ENCODE measurements at regions not wholly inside any gene's neighbourhood (a gene's known extent, or its start where the extent isn't known, plus 50 kb on each side); places are given as distances from the start of the nearest gene placed in this dataset.

GRCh38 chr14:38074081-38074480 lies 133.6 kb upstream of the SSTR1 start:
- TF ChIP-seq, protein P1, sequence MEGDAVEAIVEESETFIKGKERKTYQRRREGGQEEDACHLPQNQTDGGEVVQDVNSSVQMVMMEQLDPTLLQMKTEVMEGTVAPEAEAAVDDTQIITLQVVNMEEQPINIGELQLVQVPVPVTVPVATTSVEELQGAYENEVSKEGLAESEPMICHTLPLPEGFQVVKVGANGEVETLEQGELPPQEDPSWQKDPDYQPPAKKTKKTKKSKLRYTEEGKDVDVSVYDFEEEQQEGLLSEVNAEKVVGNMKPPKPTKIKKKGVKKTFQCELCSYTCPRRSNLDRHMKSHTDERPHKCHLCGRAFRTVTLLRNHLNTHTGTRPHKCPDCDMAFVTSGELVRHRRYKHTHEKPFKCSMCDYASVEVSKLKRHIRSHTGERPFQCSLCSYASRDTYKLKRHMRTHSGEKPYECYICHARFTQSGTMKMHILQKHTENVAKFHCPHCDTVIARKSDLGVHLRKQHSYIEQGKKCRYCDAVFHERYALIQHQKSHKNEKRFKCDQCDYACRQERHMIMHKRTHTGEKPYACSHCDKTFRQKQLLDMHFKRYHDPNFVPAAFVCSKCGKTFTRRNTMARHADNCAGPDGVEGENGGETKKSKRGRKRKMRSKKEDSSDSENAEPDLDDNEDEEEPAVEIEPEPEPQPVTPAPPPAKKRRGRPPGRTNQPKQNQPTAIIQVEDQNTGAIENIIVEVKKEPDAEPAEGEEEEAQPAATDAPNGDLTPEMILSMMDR (IDR thresholded peaks at IDR 0.05; ENCODE audit: low read depth, low read length), result no peak
- in situ Hi-C loops (cut with HindIII; ENCODE audit: low sequenced_read_pairs), result no loop called here
- no peak overlapping the region for H3K4me3 ChIP-seq (ENCODE audit: low read depth, low read length)
- no peak for DNase-seq (ENCODE audit: low read depth, low spot score)

DNA sequence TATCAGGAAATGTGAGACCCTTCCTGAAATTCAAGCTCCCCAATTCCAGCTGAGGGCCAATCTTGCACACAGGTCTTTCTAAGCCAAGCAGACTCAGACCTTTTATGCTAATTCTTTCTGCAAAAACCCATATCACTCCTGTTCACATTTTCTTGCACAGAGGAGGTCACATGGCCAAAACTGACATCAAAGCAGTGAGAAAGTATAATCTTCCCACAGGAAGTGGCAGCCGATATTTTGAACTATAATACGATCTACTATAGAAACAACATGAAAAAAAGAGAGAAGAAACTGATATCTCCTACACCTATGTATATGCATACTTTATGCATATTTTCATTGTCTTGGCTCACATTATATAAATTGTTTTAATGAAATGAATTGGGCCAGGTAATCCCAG lies 132.9 kb upstream of the SSTR1 start:
- in situ Hi-C loops (cut with HindIII; ENCODE audit: low sequenced_read_pairs), result no loop called here
- TF ChIP-seq, protein P1 (IDR thresholded peaks at IDR 0.05; ENCODE audit: low read depth, low read length), result no peak
- no peak for DNase-seq (ENCODE audit: low read depth, low spot score)
- no peak overlapping the region for H3K4me3 ChIP-seq (ENCODE audit: low read depth, low read length)

- in situ Hi-C loops (cut with HindIII; ENCODE audit: low sequenced_read_pairs), result no loop called here
- TF ChIP-seq, protein P1 (IDR thresholded peaks at IDR 0.05; ENCODE audit: low read depth, low read length), result no peak
- H3K4me3 ChIP-seq (ENCODE audit: low read depth, low read length), result no peak overlapping the region
- no peak for DNase-seq (ENCODE audit: low read depth, low spot score)
Measured at GRCh38 chr14:38078393-38078792, 129.3 kb upstream of the SSTR1 start.

GRCh38 chr14:38079268-38079667 lies 128.4 kb upstream of the SSTR1 start:
- in situ Hi-C loops (cut with HindIII; ENCODE audit: low sequenced_read_pairs), result no loop called here
- H3K4me3 ChIP-seq (ENCODE audit: low read depth, low read length), result no peak overlapping the region
- TF ChIP-seq, protein P1 (IDR thresholded peaks at IDR 0.05; ENCODE audit: low read depth, low read length), result no peak
- no peak for DNase-seq (ENCODE audit: low read depth, low spot score)

DNA sequence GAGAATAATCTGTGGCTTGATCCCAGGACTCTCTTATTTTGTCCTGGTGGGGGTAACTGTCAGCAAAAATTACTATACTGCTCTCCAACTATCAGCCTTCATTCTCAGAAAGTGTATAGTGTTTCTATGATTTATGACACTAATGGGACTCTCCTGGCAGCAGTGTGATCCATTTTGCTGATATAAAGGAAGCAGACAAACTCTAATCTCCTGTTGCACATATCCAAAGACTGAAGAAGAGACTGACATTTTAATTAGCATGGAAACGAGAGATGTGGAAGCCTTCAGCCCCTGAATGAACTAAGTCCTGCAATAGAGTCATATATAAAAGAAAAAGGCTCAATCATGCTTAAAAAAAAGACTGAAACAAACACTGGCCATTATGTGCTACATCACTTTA lies 127.8 kb upstream of the SSTR1 start:
- no peak for DNase-seq (ENCODE audit: low read depth, low spot score)
- TF ChIP-seq, protein P1 (IDR thresholded peaks at IDR 0.05; ENCODE audit: low read depth, low read length), result no peak
- H3K4me3 ChIP-seq (ENCODE audit: low read depth, low read length), result no peak overlapping the region
- in situ Hi-C loops (cut with HindIII; ENCODE audit: low sequenced_read_pairs), result no loop called here

DNA sequence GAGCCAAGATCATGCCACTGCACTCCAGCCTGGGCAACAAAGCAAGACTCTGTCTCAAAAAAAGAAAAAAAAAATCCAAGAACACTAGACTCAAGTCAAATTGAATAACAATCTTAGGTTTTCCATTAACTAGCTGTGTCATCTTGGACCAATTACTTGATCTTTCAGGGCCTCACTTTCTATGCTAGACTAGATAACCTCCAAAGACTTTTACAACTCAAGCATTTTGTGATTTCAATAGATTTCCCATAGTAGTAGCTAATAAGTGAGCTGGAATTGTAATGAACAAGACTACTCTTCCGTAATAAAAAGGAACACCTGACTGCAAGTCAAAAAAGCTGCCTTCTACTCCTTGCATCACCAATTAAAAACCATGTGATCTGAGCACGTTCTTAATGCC lies 127.0 kb upstream of the SSTR1 start:
- TF ChIP-seq, protein P1 (IDR thresholded peaks at IDR 0.05; ENCODE audit: low read depth, low read length), result no peak
- DNase-seq (ENCODE audit: low read depth, low spot score), result no peak
- H3K4me3 ChIP-seq (ENCODE audit: low read depth, low read length), result no peak overlapping the region
- in situ Hi-C loops (cut with HindIII; ENCODE audit: low sequenced_read_pairs), result no loop called here

DNA sequence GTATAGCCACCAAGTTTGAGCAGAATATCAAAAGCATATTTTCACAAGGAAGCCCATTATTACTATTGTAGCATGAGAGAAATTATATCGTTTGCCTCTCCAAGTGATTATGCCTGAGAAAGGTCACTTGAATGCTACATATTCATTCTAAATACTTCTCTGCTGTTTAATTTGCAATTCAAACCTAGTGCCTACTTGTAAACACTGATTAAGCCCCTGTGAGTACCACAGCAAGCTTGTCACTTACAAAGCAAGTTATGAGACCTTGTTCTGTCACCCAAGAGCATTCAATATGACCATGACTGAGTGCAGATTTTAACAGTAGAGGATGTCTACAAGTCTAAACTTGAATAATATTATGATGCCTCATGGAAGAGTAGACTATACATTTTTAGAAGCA lies 124.7 kb upstream of the SSTR1 start:
- in situ Hi-C loops (cut with HindIII; ENCODE audit: low sequenced_read_pairs), result no loop called here
- H3K4me3 ChIP-seq (ENCODE audit: low read depth, low read length), result no peak overlapping the region
- TF ChIP-seq, protein P1 (IDR thresholded peaks at IDR 0.05; ENCODE audit: low read depth, low read length), result no peak
- DNase-seq (ENCODE audit: low read depth, low spot score), result no peak

Data from astrocyte of the spinal cord (primary cell).